PC-3 (cell line): ENCODE measurements at regions not wholly inside any gene's neighbourhood (a gene's known extent, or its start where the extent isn't known, plus 50 kb on each side); places are given as distances from the start of the nearest gene placed in this dataset.
"Not testable (repeated sequence)": the region's sequence is repeated elsewhere in the genome, so short reads cannot be mapped to it uniquely, and the experiment has no call there.

Source experiments
- ATAC-seq: fragments of 200-7000 bp; cut with Tn5 transposase; 2 replicates; pipeline ENCODE4 v1.9.1; 2020; ENCODE audit warnings: mild to moderate bottlenecking, moderate library complexity
- BruUV-seq: library from RNA; stranded (reverse); fragments of 400-500 nt; replicated peaks from 2 replicates; lab custom pipeline; 2021; lab: Mats Ljungman, UMichigan
- CTCF ChIA-PET: fragments of 300-600 bp; sonication (Branson Sonifier 250); formaldehyde crosslinking; loops from one replicate; lab custom pipeline; 2022; ENCODE audit warnings: antibody characterized with exemption; lab: Charles Lee
- POLR2A ChIA-PET: fragments of 300-600 bp; sonication (Branson Sonifier 250); formaldehyde crosslinking; loops from one replicate; lab custom pipeline; 2022; ENCODE audit warnings: antibody characterized with exemption; ENCODE audit not compliant: unreplicated experiment; lab: Charles Lee
- DNase-seq: peaks from one replicate; pipeline ENCODE4 v3.0.0-alpha.2; 2015
- H2AFZ ChIP-seq: fragments of 300-600 bp; sonication (generic); 2 replicates; pipeline ENCODE4 v1.6.0; 2016; ENCODE audit warnings: antibody characterized with exemption, low read length
- H3F3A ChIP-seq: fragments of 300-600 bp; sonication (generic); one replicate; pipeline ENCODE4 v1.6.0; 2017; ENCODE audit warnings: antibody characterized with exemption, low read length, control low read depth, mild to moderate bottlenecking; ENCODE audit not compliant: unreplicated experiment
- H3K27ac ChIP-seq: fragments of 300-600 bp; sonication (generic); 2 replicates; pipeline ENCODE4 v1.5.1; 2016; ENCODE audit warnings: mild to moderate bottlenecking, low read length
- H3K27me3 ChIP-seq: fragments of 300-600 bp; sonication (generic); 2 replicates; pipeline ENCODE4 v1.6.1; 2016; ENCODE audit warnings: low read length, mixed read lengths
- H3K36me3 ChIP-seq: fragments of 300-600 bp; sonication (generic); 2 replicates; pipeline ENCODE4 v1.6.1; 2016; ENCODE audit warnings: low read depth, mixed run types, low read length, mixed read lengths
- H3K4me1 ChIP-seq: fragments of 300-600 bp; sonication (generic); 2 replicates; pipeline ENCODE4 v1.5.1; 2016; ENCODE audit warnings: low read length; ENCODE audit not compliant: insufficient read depth
- H3K4me2 ChIP-seq: fragments of 300-600 bp; sonication (generic); 2 replicates; pipeline ENCODE4 v1.6.0; 2016; ENCODE audit warnings: low read length
- H3K4me3 ChIP-seq: fragments of 300-600 bp; sonication (generic); 2 replicates; pipeline ENCODE4 v1.5.1; 2016; ENCODE audit warnings: mild to moderate bottlenecking, low read length, mixed read lengths
- H3K79me2 ChIP-seq: fragments of 300-600 bp; sonication (generic); 2 replicates; pipeline ENCODE4 v1.6.1; 2017; ENCODE audit warnings: low read length, mixed read lengths
- H3K9ac ChIP-seq: fragments of 300-600 bp; sonication (generic); 2 replicates; pipeline ENCODE4 v1.6.0; 2016; ENCODE audit warnings: mild to moderate bottlenecking, low read length
- H3K9me2 ChIP-seq: fragments of 300-600 bp; sonication (generic); replicated peaks from 2 replicates; pipeline ENCODE4 v1.6.1; 2016; ENCODE audit warnings: mixed run types, low read length, mixed read lengths
- H3K9me3 ChIP-seq: fragments of 300-600 bp; sonication (generic); 2 replicates; pipeline ENCODE4 v1.6.1; 2016; ENCODE audit warnings: low read length, mixed read lengths
- H4K20me1 ChIP-seq: fragments of 300-600 bp; sonication (generic); 2 replicates; pipeline ENCODE4 v1.6.1; 2016; ENCODE audit warnings: low read length, mixed read lengths
- EZH2 ChIP-seq: fragments of 300-600 bp; sonication (generic); IDR thresholded peaks from one replicate; pipeline ENCODE4 v1.6.1; 2017; ENCODE audit warnings: antibody characterized with exemption, mild to moderate bottlenecking, low read length; ENCODE audit not compliant: unreplicated experiment
- EZH2phosphoT487 ChIP-seq: fragments of 300-600 bp; sonication (generic); IDR thresholded peaks from 2 replicates; pipeline ENCODE4 v1.6.1; 2018; ENCODE audit warnings: mild to moderate bottlenecking, antibody characterized with exemption, low read length, borderline replicate concordance
- intact Hi-C: fragments of 100-400 bp; cut with micrococcal nuclease; formaldehyde crosslinking; loops from 2 replicates; pipeline ENCODE4 v1.9.0; 2023
- TF ChIP-seq, protein P1 (sequence below): fragments of 300-600 bp; sonication (generic); conservative IDR thresholded peaks from 2 replicates; pipeline ENCODE4 v1.5.1; 2017; ENCODE audit warnings: antibody characterized with exemption, low read depth, mild to moderate bottlenecking, low read length

DNA sequence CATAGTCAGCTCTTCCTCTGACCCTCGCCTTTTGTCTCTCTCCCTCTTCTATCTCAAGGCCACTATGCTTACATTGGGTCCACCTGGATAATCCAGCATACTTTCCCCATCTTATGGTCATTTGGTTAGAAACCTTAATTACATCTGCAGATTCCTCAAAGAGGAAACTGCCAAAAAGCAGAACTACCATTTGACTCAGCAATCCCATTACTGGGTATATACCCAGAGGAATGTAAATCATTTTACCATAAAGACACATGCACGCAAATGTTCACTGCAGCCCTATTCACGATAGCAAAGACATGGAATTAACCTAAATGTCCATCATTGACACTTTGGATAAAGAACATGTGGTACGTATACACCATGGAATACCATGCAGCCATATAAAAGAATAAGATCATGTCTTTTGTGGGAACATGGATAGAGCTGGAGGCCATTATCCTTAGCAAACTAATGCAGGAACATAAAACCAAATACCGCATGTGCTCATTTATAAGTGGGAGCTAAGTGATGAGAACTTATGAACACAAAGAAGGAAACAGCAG is 114.8 kb upstream of the NPY start:
- no peaks in the 10 kb centered on the region for H3K36me3 ChIP-seq
- no peaks in the 10 kb centered on the region for H3K4me1 ChIP-seq
- DNase-seq, result no peak
- POLR2A ChIA-PET, result no interaction called here
- CTCF ChIA-PET, result no interaction called here
- H3K27me3 ChIP-seq, result peaks cover 5% of the 10 kb centered on the region; the same call in 1 of the 2 replicates
- H3F3A ChIP-seq, result no peaks in the 10 kb centered on the region
- no peak overlapping the region for H3K9ac ChIP-seq
- no peaks in the 10 kb centered on the region for H3K79me2 ChIP-seq
- no peaks in the 10 kb centered on the region for H3K9me3 ChIP-seq
- H3K4me3 ChIP-seq, result no peak overlapping the region
- H2AFZ ChIP-seq, result no peak overlapping the region
- H3K27ac ChIP-seq, result no peak overlapping the region
- ATAC-seq, result no peak
- intact Hi-C loops, result no loop called here
- TF ChIP-seq EZH2phosphoT487 (no peak), EZH2 (no peak)
- TF ChIP-seq, protein P1, sequence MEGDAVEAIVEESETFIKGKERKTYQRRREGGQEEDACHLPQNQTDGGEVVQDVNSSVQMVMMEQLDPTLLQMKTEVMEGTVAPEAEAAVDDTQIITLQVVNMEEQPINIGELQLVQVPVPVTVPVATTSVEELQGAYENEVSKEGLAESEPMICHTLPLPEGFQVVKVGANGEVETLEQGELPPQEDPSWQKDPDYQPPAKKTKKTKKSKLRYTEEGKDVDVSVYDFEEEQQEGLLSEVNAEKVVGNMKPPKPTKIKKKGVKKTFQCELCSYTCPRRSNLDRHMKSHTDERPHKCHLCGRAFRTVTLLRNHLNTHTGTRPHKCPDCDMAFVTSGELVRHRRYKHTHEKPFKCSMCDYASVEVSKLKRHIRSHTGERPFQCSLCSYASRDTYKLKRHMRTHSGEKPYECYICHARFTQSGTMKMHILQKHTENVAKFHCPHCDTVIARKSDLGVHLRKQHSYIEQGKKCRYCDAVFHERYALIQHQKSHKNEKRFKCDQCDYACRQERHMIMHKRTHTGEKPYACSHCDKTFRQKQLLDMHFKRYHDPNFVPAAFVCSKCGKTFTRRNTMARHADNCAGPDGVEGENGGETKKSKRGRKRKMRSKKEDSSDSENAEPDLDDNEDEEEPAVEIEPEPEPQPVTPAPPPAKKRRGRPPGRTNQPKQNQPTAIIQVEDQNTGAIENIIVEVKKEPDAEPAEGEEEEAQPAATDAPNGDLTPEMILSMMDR, result no peak
- no peaks in the 10 kb centered on the region for H3K9me2 ChIP-seq
- no peaks in the 10 kb centered on the region for H4K20me1 ChIP-seq
- no peak overlapping the region for H3K4me2 ChIP-seq
- BruUV-seq, result no TSS peak

DNA sequence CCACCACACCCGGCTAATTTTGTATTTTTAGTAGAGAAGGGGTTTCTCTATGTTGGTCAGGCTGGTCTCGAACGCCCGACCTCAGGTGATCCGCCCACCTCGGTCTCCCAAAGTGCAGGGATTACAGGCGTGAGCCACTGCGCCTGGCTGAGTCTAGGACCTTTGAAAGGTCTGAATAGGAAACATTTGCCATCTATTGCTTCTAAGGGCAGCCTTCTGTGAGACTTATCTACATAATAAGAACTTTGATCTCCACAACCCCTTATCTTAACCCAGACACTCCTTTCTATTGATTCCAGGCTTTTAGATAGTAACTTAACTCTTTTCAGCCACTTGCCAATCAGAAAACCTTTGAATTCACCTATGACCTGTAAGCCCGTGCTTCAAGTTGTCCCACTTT is 112.0 kb upstream of the NPY start:
- H3K79me2 ChIP-seq, BruUV-seq, H3K9me3 ChIP-seq, H3K4me3 ChIP-seq, POLR2A ChIA-PET, H3K27ac ChIP-seq, H3K4me1 ChIP-seq, H3K9me2 ChIP-seq, H2AFZ ChIP-seq, H4K20me1 ChIP-seq, ATAC-seq, H3K4me2 ChIP-seq, CTCF ChIA-PET, H3K27me3 ChIP-seq, H3K36me3 ChIP-seq, H3F3A ChIP-seq, intact Hi-C loops, DNase-seq, H3K9ac ChIP-seq: not testable (repeated sequence)

DNA sequence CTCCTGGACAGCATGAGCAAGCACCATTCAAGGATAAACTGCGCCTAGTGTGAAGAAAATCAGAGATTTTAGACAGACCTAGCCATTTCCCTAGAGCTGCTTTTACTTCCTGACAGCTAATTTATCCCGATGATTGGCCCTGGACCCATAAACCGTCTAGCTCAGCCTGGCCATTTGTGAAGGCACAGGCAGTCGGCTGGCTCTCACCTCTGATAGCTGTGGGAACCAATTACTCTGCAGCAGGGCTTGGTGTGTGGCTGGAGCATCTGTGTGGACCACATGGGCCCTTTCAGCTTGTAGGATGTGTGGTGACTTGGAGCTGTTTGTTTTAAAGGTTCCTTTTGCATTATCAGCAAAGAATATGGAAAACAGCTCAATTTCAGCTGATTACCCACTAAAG is 111.1 kb upstream of the NPY start:
- intact Hi-C loops, result no loop called here
- peaks cover 10% of the 10 kb centered on the region; the same call in 1 of the 2 replicates for H3K27me3 ChIP-seq
- H3K4me1 ChIP-seq, result no peaks in the 10 kb centered on the region
- no peak for ATAC-seq
- H3K27ac ChIP-seq, result no peak overlapping the region
- no peak for DNase-seq
- H3K9me3 ChIP-seq, result no peaks in the 10 kb centered on the region
- no peak overlapping the region for H2AFZ ChIP-seq
- H3K9me2 ChIP-seq, result no peaks in the 10 kb centered on the region
- no peaks in the 10 kb centered on the region for H4K20me1 ChIP-seq
- ChIA-PET POLR2A (no interaction called here), CTCF (no interaction called here)
- H3F3A ChIP-seq, result no peaks in the 10 kb centered on the region
- no peaks in the 10 kb centered on the region for H3K36me3 ChIP-seq
- no peak overlapping the region for H3K4me2 ChIP-seq
- BruUV-seq, result no TSS peak
- TF ChIP-seq EZH2, result no peak
- TF ChIP-seq, protein P1, result no peak
- TF ChIP-seq EZH2phosphoT487, result no peak
- H3K4me3 ChIP-seq, result no peak overlapping the region
- H3K9ac ChIP-seq, result no peak overlapping the region
- H3K79me2 ChIP-seq, result no peaks in the 10 kb centered on the region
